Transverse colon (tissue), 4 donors: ENCODE measurements at regions not wholly inside any gene's neighbourhood (a gene's known extent, or its start where the extent isn't known, plus 50 kb on each side); places are given as distances from the start of the nearest gene placed in this dataset.

Experiments used
- EP300 ChIP-seq: sonication (generic); formaldehyde crosslinking; IDR thresholded peaks from one replicate; pipeline ENCODE4 v1.6.1; 2017; ENCODE audit warnings: antibody characterized with exemption, low read depth
- POLR2A ChIP-seq: fragments of 450-650 bp; IDR thresholded peaks from one replicate; pipeline ENCODE4 v1.6.1; 2016; ENCODE audit warnings: antibody characterized with exemption, mild to moderate bottlenecking, moderate library complexity
- POLR2AphosphoS5 ChIP-seq, 3 donors: sonication (generic); formaldehyde crosslinking; IDR thresholded peaks; one replicate each; pipeline ENCODE4 v1.6.1; 2016; ENCODE audit warnings: antibody characterized with exemption in 3 of 3
- TF ChIP-seq, protein P1 (sequence below), 5 experiments: fragments of 200-600 bp in 3 of 5; fragments of 450-650 bp in 2 of 5; sonication (generic) in 3 of 5; IDR thresholded peaks; 1 replicate in 2 of 5; 2 replicates in 3 of 5; pipeline ENCODE4 v1.5.1; 2016 to 2017; ENCODE audit warnings: antibody characterized with exemption in 5 of 5, inconsistent platforms in 3 of 5, mild to moderate bottlenecking in 2 of 5, moderate library complexity in 1 of 5

DNA sequence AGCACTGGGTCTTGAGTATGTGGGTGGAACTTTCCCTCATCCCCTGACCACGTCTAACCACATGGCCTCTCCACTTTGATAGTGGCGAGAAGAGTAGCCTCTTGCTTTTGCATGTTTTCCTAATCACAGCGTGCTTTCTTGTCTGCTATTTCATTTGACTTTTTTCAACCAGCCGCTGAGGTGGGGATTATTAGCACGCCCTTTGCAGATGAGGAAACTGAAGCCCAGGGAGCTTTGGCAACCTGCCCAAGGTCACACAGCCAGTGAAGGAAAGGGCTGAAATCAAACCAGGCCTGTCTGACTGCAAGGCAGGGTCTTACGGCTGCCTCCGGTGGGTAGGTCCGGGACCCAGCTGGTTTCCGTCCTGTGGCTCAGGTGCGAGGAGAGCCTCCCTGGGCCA, 106.5 kb upstream of the MSX2 start:
- TF ChIP-seq, protein P1, sequence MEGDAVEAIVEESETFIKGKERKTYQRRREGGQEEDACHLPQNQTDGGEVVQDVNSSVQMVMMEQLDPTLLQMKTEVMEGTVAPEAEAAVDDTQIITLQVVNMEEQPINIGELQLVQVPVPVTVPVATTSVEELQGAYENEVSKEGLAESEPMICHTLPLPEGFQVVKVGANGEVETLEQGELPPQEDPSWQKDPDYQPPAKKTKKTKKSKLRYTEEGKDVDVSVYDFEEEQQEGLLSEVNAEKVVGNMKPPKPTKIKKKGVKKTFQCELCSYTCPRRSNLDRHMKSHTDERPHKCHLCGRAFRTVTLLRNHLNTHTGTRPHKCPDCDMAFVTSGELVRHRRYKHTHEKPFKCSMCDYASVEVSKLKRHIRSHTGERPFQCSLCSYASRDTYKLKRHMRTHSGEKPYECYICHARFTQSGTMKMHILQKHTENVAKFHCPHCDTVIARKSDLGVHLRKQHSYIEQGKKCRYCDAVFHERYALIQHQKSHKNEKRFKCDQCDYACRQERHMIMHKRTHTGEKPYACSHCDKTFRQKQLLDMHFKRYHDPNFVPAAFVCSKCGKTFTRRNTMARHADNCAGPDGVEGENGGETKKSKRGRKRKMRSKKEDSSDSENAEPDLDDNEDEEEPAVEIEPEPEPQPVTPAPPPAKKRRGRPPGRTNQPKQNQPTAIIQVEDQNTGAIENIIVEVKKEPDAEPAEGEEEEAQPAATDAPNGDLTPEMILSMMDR (IDR thresholded peaks at IDR 0.05), result no peak
- TF ChIP-seq POLR2A (no peak), POLR2AphosphoS5 (IDR thresholded peaks at IDR 0.05) (no peak), EP300 (no peak)
